Activated CD4-positive, alpha-beta T cell treated with anti-CD3 and anti-CD28 coated beads for 1 hour (primary cell): ENCODE measurements at regions not wholly inside any gene's neighbourhood (a gene's known extent, or its start where the extent isn't known, plus 50 kb on each side); places are given as distances from the start of the nearest gene placed in this dataset.
"Not testable (repeated sequence)": the region's sequence is repeated elsewhere in the genome, so short reads cannot be mapped to it uniquely, and the experiment has no call there.

Source experiments
- DNase-seq: peaks from one replicate; pipeline ENCODE4 v3.0.0-alpha.2; 2020

DNA sequence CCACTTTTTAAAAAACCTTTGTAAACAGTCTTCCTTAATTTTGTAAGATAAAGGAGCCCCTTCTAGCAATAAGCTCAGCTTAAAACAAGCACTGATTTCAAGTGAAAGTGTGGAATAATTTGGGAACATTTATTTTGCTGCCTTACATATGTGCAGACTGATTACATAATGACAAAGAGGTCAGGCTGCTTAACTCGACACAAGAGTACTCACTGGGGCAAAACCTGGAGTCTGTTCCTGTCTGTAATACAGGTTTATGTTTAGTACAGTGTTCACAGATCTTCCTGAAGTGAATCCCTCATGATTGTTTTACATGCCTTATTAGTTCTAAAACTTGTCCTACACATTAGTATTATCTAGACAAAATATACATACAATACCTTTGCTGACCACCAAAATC is 609.8 kb downstream of the LMO7 start:
- no peak for DNase-seq

DNA sequence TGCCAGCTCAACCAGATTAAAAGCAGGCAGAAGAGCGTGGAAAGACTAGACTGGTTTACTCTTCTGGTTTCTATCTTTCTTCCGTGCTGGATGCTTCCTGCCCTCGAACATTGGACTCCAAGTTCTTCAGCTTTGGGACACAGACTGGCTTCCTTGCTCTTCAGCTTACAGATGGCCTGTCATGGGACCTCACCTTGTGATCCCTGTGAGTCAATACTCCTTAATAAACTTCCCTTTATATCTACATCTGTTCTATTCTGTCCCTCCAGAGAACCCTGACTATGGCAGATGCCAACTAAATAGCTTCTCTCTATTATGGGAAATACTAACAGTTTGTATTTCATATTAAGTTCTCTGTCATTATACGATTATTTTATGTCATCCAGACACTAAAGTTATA is 609.1 kb downstream of the LMO7 start:
- no peak for DNase-seq

DNA sequence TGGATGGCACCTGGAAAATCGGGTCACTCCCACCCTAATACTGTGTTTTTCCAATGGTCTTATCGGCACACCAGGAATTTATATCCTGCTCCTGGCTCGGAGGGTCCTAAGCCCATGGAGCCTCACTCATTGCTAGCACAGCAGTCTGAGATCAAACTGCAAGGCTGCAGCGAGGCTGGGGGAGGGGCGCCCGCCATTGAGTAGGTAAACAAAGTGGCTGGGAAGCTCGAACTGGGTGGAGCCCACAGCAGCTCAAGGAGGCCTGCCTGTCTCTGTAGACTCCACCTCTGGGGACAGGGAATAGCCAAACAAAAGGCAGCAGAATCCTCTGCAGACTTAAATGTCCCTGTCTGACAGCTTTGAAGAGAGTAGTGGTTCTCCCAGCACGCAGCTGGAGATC is 607.0 kb downstream of the LMO7 start:
- DNase-seq: not testable (repeated sequence)

DNA sequence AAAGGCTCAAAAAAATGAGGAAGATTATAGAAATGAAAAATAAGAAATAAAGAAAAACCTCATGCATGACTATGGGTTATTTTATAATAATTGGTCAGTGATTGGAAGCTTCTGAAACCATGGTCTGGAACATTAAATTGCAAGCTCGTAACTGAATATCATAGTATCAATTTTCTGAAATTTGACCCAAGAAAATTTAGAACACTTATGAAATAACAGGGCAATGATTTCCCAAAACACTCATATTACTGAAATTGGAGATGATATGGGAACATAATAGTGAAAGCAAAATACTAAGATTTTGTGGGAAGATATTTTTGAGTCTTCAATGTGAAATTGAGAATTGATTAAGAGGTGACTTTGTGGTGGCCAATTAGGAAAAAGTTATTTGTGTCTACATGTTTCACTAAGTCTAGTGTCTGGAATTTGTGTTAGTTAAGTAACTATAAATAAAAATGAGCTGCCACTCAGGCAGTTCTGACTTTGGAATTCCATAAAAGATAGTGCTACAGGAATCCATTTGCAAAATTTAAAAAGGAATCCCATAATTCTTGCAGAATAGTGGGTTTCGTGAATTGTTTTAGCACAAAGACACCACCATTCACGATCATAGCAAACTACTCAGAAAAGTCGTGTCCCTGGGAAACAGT is 603.0 kb downstream of the LMO7 start:
- DNase-seq: no peak

DNA sequence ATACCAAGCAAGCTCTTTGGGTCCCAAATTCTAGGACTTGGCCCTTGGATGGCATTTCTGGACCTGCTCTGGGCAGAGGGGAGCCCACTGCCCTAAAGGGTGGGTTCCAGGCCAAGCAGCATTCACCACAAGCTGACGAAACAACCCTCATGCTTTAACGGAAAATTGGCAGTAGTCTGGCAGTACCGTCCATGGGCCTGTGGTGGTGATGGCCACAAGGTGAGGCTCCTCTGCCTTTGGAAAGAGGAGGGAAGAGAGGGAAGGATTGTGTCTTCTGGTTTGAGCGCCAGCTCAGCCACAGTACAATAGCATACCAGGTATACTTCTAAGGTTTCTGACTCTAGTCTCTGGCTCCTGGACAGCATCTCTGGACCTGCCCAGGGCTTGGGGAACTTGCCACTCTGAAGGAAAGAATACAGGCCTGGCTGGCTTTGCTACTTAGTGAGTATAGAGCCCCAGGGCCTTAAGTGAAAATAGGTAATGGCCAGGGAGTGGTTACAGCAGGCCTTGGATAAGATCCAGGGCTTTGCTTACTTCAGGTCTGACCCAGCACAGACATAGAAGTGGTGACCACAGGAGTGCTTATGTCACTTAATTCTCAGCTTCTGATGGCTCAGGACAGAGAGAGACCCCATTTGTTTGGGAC is 595.5 kb downstream of the LMO7 start:
- DNase-seq: no peak

DNA sequence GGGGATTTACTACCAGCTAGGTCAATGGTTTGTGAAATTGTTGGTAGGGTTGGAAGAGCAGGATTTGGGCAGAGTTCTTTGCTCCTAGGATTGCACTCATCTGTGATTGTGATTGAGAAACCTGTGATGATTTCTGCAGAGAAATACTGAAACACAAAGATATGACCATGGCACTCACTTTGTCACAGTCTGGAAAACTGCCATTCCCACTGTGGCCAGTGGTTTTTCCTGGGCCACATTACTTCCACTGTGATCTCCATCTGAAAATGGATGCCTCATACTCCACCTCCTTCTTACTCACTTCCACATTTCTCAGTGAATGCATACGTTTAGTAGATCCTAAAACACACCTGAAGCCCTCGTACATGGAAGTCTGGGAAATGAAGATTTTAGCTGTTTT is 593.2 kb downstream of the LMO7 start:
- DNase-seq: no peak

DNA sequence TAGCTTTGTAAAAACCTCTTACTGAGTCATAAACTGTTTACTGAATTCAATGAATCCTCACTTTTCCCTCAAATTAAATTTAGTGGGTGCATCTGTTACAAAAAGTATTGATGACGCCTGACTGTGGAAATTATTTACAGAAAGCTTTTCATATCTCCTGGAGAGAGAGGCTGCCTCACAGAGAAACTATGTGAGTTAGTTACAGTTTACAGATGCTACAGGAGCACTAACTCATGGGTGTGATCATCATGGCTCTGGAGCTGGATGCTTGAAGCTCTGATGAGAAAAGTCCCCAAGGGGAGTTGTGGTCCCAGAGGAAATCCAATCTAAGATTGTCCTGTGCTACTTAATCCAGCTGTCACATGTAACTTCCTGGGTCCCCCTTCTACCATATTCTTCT is 590.8 kb downstream of the LMO7 start:
- DNase-seq: no peak

DNA sequence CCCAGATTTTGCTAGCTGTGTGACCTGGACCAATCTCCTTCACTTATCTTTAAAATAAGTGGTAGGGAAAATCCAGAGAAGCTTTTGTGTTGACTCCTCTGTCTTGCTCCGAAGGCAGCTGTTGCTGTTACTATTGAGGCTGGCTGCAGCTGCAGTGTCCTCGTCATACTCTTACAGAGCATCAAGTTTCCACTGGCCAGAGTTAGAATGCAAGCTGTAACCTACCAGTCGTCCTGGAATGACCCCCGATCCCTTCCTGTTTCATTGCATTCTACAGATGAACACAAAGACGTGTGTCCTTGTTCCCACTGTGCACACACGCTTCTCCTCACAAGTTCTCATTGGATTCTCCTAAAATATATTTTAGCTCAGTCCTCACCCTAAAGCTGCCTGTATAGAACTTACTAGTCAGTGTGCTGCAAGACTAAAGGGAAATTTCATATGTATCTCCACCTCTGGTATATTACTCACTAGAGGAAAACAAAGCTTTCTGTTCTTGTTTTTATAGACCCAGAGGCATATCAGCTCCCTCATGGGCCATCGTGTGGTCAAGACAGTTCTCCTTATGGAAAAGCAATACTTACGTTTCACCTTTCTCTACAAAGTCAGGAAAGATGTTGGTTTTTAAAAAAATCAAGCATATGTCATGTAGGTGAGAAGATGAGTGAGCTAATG is 589.8 kb downstream of the LMO7 start:
- DNase-seq: no peak

DNA sequence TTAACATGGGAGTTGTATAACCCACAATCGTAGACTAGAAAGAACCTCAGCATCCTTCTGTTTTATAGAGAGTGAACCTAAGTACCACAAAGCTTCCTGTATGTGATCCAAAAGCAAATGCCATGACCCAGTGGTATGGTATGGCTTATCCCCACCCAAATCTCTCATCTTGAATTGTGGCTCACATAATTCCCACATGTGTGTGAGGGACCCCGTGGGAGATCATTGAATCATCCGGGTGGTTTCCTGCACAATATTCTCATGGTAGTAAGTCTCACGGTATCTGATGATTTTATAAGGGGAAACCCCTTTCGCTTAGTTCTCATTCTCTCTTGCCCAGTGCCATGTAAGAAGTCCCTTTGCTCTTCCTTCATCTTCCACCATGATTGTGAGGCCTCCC is 587.9 kb downstream of the LMO7 start:
- DNase-seq: no peak

DNA sequence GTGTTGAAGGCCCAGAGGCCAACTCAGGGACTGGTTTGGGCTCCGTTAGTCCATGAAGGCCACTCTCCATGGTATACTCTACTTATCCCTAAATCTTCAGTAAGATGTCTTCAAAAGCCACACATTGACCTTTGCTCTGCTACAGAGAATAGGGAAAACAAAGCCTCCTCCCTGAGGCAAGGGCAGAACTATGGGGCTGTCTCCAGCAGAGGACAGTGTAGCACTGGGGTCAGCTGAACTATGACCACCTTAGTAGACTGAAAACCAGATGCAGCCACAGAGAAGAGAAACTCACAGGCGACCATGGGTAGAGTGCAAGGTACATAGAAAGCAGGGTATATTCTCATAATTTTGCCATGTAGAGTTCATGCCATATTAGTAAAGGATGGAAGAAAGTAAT is 587.4 kb downstream of the LMO7 start:
- no peak for DNase-seq

DNA sequence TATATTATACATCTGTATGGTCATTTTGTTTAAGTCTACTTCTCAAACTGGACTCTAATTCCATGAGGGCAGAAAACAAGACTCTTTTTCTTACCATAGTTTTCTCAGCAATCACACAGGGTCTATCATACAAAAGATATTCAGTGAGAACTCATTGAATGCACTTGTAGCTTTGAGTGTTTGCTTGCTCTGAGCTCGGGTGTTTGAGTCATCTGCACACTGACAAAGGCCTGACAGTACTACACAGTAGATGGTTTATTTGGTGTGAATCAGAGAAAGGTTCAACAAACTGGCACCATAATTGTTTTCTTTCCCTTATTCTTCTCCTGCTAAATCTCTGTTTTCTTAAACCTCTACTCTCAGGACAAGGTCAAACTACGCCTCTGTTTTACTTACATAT is 586.4 kb downstream of the LMO7 start:
- no peak for DNase-seq

DNA sequence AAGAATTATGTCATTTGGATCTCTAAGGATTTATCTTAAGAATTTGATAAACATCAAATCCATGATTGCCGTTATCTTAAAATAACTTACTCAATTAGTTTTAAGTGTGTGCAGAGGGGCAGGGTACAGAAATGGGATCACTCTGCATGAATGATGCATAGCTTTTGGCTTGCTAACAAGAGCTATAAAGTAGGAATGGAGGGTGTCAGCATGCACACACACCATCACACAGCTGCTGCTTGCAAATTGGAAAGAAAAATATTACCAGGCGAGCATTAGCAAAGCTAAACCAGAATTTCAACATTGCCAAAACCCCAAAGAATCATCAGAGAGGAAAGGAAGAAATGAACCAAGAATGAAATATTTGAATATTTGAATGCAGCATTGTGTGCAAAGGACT is 580.6 kb downstream of the LMO7 start:
- DNase-seq: no peak

DNA sequence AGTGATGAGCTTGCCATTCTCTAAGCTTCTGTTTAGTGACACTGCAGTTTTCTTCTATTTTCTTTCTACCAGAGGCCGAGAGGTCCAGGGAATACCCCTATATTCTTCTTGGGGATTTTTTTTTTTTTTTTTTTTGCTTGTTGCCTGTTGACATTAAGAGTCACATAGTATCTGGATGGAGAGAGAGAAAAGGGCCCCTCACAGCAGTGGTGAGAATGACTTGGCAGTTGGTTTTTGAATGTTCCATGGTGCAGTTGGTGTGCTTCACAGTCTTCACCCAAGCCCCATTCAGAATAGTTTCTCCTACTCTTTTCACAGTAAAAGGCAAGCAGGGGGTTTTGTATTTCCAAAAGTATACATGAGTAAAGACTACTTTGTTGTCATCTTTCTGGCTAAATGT is 577.9 kb downstream of the LMO7 start:
- DNase-seq: no peak

DNA sequence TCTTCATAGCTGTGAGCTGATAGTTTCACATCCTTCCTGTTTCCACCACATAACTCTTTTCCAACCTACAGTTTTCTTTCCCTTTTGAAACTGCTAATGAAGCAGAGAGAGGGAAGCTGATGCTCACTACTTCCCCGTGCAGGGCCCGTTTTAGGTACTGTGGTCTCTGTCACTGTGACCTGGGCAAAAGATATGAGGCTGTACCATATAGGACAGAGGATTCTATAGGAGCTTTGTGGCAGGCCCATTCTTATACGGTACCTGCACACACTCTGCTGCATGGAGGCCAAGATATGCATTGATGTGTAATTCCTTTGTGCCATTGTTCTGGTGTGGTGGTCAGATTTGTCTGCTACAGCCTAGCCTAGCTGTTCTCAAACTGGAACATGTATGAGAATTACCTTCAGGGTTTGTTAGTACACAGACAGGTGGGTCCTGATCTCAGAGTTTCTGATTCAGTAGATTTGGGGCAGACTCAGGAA is 577.3 kb downstream of the LMO7 start:
- no peak for DNase-seq

DNA sequence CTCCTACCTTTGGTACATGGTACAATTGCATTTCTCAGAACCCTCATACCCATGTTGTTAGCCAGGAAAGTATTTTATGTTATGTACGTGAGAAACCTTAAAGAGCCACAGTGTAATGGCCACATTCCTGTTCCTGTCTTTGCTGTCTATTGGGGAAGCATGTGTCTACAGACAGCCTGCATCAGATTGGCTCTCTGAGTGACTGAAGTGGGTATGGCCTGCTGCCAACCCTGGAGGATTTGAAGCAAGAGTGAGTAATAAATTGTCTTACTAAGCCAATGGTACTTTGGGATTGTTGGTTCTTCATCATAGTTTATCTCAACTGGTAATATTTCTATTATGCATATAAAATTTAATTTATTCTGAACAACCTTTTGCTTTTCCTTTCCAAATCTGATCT is 574.1 kb downstream of the LMO7 start:
- no peak for DNase-seq

DNA sequence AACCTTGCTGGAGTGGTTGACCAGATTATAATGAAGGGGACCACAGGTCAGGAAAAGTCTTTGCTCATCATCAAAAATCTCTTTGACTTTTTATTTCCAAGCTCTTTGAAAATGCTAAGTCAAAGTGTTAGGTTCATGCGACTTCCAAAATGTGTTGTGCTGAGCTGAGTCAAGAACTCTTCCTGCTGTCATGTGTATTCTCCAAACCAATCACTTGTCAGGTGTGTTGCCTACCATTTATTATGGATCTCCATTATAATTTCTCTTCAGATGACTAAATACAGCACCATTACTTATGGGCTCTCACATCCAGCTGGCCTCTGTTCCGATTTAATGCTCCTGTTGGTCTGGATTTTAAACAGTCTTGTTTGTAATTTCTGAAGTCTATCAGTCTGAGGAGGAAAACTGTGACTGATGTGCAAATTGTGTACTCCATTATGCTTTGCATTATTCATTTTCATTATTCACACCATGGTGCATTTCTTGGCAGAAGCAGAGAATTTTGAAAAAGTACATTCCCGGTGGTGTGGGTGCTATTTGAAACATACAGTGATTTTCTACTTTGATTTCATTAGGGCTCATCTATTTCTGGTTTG is 562.5 kb downstream of the LMO7 start:
- DNase-seq: no peak

DNA sequence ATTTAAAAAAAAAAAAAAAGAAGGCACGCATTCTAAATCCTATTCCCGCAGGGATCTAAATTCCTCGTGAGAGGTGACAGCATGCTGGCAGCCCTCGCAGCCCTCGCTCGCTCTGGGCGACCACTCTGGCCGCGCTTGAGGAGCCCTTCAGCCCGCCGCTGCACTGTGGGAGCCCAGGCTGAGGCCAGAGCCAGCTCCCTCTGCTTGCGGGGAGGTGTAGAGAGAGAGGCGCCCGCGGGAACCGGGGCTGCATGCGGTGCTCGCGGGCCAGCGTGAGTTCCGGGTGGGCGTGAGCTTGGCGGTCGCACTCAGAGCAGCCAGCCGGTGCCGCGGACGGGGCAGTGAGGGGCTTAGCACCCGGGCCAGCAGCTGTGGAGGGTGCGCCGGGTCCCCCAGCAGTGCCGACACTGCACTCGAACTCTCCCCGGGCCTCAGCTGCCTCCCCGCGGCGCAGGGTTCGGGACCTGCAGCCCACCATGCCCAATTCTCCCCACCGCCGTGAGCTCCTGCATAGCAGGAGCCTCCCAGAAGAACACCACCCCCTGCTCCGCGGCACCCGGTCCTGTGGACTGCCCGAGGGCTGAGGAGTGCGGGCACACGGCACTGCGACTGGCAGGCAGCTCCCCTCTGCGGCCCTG is 553.9 kb downstream of the LMO7 start:
- no peak for DNase-seq

DNA sequence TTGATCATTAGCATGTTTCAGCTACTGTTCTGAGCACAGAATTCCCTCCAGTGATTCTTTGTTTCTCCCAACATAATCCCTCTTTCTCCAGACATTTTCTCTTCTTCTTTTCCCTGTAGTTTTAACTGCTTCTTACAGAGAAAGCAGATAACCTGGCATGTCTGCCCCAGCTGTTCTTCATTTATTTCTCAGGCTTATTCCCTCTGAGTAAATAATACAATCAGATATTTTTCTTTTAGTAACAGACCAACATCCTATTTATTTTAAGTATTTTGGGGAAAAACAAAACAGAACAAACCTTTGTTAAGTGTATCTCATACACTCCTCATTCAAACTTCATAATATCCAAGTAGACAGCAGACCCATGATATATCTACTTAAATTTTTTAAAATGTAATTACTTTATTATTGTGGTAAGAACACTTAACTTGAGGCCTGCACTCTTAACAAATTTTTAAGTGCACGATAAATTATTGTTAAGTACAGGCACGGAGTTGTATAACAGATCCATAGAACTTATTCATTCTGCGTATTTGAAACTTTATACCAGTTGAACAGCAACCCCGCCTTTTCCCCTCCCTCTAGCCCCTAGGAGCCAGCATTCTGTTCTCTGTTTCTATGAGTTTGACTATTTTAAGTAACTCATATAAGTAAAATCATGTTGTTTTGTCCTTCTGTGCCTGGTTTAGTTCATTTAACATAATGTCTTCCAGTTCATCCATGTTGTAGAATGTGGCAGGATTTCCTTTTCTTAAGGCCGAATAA is 540.0 kb downstream of the LMO7 start:
- no peak for DNase-seq

DNA sequence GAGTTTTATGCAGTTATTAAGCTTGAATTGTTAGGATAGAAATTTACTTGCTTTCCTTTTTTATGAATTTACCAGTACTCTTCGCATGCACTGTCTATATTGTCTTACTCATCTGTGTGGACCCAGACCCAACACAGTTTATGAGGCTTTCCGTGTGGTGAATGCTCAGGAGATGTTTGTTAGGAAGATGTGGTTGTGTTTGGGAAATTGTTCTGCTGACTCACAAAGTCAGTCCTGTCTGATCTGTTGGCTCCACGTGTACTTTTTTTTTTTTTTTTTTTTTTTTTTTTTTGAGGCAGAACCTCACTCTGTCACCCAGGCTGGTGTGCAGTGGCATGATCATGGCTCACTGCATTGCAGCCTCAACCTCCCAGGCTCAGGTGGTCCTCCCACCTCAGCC is 532.5 kb downstream of the LMO7 start:
- no peak for DNase-seq

DNA sequence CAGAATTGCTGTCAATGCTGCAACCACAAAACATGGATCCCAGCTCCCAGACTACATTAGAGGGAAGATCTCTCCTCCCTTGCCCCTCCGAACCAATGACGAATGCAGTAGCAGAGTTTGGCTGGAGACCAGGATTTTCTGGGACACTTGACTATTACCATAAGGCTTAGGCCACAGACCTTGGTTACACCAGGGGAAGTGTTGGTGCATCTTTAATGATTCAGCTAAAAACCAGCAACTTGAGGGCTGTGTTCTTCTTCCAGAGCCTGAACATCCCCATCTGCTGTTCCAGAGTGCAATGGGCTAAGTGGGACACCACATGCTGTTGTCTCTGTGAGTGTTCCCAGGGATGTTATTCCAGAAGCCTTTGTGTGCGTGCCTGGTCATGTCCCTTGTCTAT is 528.2 kb downstream of the LMO7 start:
- DNase-seq: no peak

DNA sequence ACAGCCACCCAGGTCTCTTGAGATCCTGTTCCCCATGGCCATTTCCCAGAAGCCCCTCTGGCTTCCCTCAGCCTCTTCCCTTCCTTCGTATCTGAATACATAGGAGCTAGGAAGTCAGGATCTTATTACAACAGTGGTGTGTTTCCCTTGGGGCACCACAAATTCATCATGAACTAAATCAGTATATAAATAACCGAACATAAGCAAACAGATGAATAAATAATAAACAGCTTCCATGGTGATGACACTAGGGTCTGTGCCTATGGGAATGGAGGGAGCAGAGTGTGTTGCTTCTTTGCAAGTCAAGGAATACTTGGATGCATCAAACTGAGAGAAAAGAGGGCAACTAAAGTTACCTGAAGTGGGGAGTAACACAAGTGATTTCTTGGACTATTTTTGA is 527.6 kb downstream of the LMO7 start:
- DNase-seq: no peak
